ENCODE measurements at regions not wholly inside any gene's neighbourhood (a gene's known extent, or its start where the extent isn't known, plus 50 kb on each side); places are given as distances from the start of the nearest gene placed in this dataset.
"Not testable (repeated sequence)": the region's sequence is repeated elsewhere in the genome, so short reads cannot be mapped to it uniquely, and the experiment has no call there.

DNA sequence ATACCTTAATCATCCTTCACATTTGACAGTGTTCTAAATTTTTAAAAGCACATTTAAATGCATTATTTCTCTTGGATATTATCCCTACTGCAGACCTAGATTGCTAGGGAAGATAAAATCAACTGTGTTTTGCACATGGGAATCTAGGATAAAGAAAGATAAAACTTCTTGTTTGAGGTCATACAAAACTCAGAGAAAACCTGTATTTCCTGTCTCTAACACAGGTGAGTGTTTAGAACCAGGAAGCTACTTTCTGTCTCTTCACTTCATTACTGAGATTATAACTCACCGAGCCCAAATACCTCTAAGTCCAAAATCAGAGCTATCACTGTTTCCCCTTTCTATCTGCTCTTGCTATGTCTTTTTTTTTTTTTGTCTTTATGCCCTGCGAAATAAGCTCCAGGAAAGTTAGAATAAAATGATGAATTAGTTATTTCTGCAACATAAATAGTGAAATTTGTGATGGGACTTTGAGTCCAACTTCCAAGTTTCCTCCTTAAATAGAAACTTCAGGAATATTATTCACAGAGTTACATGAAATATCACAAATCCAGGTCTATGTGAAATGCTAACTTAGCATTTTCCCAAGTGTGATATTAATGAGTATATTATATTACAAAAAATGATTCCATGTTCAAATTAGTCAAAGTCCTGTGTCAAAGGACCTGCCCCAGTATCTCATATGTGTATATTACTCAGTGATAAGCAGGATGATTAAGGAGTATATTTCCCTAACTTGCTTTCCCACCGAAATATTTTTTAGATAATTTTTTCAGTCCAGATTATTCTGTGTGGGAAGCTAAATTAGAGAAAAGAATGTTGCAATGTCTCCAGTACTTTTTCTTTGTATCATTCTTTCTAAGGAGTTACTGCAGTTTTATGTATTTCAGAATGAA, 226.4 kb downstream of the PLA2G4A start:
- no peak overlapping the region for H3K4me3 ChIP-seq (ENCODE audit: low read length in 3 of 3)

DNA sequence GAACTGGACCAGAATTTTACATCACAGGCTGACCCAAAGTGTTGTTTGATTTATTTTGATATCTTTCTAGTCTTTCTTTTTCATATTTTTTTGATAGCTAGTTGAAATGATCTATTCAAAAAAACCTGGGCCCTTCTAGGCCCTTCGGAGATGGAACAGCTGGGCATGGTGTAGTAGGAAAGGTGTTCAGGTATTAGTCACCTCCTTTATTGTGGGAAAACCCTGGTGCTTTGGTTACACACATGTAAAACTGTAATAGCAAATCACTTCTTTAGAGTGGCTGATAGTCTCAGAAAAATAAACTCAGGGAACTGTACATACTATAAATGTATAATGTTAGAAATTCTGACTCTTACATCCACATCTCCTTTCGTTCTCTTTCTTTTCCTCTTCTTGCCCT, 234.5 kb downstream of the PLA2G4A start:
- no peak overlapping the region for H3K27ac ChIP-seq (ENCODE audit: low read depth, low read length)
- no peaks in the 10 kb centered on the region for H3K36me3 ChIP-seq (ENCODE audit: control insufficient read depth in 3 of 3, insufficient read depth in 3 of 3, low read length in 3 of 3)
- no peaks in the 10 kb centered on the region for H3K4me1 ChIP-seq (ENCODE audit: control insufficient read depth in 3 of 3, insufficient read depth in 3 of 3, low read length in 3 of 3)
- no peaks in the 10 kb centered on the region for H3K9me3 ChIP-seq (ENCODE audit: control insufficient read depth in 3 of 3, low read length in 3 of 3)
- no peaks in the 10 kb centered on the region for H3K27me3 ChIP-seq (ENCODE audit: control insufficient read depth in 3 of 3, insufficient read depth in 3 of 3, low read length in 3 of 3)
- no peak overlapping the region for H3K4me3 ChIP-seq (ENCODE audit: low read length in 3 of 3)
- H3K9ac ChIP-seq (ENCODE audit: low read depth in 1 of 3, low read length in 3 of 3): no peak overlapping the region

More for the DNA sequence above, 226.4 kb downstream of the PLA2G4A start:
- Histone ChIP-seq H3K27me3 (ENCODE audit: control insufficient read depth in 3 of 3, insufficient read depth in 3 of 3, low read length in 3 of 3) (no peaks in the 10 kb centered on the region), H3K4me1 (ENCODE audit: control insufficient read depth in 3 of 3, insufficient read depth in 3 of 3, low read length in 3 of 3) (no peaks in the 10 kb centered on the region), H3K36me3 (ENCODE audit: control insufficient read depth in 3 of 3, insufficient read depth in 3 of 3, low read length in 3 of 3) (no peaks in the 10 kb centered on the region), H3K9ac (ENCODE audit: low read depth in 1 of 3, low read length in 3 of 3) (no peak overlapping the region), H3K9me3 (ENCODE audit: control insufficient read depth in 3 of 3, low read length in 3 of 3) (no peaks in the 10 kb centered on the region), H3K27ac (ENCODE audit: low read depth, low read length) (no peak overlapping the region)

DNA sequence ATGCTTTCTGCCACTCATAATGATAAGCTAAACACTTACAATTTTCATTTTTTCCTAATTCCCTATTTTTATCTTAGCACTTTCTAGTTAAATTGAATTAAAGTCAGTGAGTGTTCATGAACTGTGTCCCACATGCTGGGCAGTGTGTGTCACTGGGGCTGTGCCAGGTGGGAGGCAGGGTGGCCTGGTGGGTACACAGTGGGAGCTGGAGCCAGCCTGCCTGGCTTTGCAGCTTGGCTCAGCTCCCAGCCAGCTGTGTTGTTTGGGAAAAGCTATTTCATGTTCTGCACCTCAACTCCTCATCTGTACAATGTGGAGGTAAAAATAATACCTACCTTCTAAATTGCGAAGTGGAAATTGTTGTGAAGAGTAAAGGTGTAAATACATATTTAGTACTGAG, 238.4 kb downstream of the PLA2G4A start:
- Histone ChIP-seq H3K9ac (ENCODE audit: low read depth in 1 of 3, low read length in 3 of 3) (no peak overlapping the region), H3K9me3 (ENCODE audit: control insufficient read depth in 3 of 3, low read length in 3 of 3) (no peaks in the 10 kb centered on the region), H3K36me3 (ENCODE audit: control insufficient read depth in 3 of 3, insufficient read depth in 3 of 3, low read length in 3 of 3) (no peaks in the 10 kb centered on the region), H3K4me3 (ENCODE audit: low read length in 3 of 3) (no peak overlapping the region), H3K27ac (ENCODE audit: low read depth, low read length) (no peak overlapping the region), H3K4me1 (ENCODE audit: control insufficient read depth in 3 of 3, insufficient read depth in 3 of 3, low read length in 3 of 3) (no peaks in the 10 kb centered on the region), H3K27me3 (ENCODE audit: control insufficient read depth in 3 of 3, insufficient read depth in 3 of 3, low read length in 3 of 3) (no peaks in the 10 kb centered on the region)

DNA sequence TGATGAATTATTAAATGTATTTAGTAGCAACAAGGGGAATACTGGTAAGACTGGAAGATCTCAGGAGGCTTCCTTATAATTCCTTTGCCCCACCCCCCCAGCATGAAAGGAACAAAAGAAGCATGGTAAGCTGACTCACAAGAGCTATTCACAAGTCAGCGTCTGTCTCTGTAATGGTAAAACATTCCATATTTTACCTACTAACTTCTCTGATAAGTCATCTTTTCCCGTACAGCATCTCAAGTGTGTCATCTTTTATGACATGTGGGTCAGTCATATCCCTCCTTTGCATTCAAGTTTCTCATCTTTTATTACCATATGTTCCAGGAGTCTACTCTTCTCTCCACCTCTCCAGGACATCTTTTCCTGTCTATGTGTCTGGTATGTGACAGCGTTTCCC, 241.3 kb downstream of the PLA2G4A start:
- H3K27me3 ChIP-seq (ENCODE audit: control insufficient read depth in 3 of 3, insufficient read depth in 3 of 3, low read length in 3 of 3): no peaks in the 10 kb centered on the region
- no peaks in the 10 kb centered on the region for H3K4me1 ChIP-seq (ENCODE audit: control insufficient read depth in 3 of 3, insufficient read depth in 3 of 3, low read length in 3 of 3)

DNA sequence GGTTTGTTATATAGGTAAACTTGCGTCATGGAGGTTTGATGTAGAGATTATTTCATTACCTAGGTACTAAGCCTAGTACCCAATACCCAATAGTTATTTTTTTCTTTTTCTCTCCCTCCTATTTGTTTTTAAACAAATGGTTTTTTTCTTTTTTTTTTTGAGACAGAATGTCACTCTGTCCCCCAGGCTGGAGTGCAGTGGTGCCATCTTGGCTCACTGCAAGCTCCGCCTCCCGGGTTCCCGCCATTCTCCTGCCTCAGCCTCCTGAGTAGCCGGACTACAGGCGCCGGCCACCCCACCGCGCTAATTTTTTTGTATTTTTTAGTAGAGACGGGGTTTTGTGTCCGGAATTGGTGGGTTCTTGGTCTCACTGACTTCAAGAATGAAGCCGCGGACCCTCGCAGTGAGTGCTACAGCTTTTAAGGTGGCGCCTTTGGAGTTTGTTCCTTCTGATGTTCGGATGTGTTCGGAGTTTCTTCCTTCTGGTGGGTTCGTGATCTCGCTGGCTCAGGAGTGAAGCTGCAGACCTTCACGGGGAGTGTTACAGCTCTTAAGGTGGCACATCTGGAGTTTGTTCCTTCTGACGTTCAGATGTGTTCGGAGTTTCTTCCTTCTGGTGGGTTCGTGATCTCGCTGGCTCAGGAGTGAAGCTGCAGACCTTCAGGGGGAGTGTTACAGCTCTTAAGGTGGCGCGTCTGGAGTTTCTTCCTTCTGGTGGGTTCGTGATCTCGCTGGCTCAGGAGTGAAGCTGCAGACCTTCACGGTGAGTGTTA, 243.7 kb downstream of the PLA2G4A start:
- not testable (repeated sequence) for H3K27me3 ChIP-seq (ENCODE audit: control insufficient read depth in 3 of 3, insufficient read depth in 3 of 3, low read length in 3 of 3); H3K9me3 ChIP-seq (ENCODE audit: control insufficient read depth in 3 of 3, low read length in 3 of 3); H3K4me1 ChIP-seq (ENCODE audit: control insufficient read depth in 3 of 3, insufficient read depth in 3 of 3, low read length in 3 of 3); H3K27ac ChIP-seq (ENCODE audit: low read depth, low read length); H3K9ac ChIP-seq (ENCODE audit: low read depth in 1 of 3, low read length in 3 of 3); H3K36me3 ChIP-seq (ENCODE audit: control insufficient read depth in 3 of 3, insufficient read depth in 3 of 3, low read length in 3 of 3); H3K4me3 ChIP-seq (ENCODE audit: low read length in 3 of 3)

More for the DNA sequence above, 241.3 kb downstream of the PLA2G4A start:
- no peak overlapping the region for H3K4me3 ChIP-seq (ENCODE audit: low read length in 3 of 3)
- H3K9me3 ChIP-seq (ENCODE audit: control insufficient read depth in 3 of 3, low read length in 3 of 3): no peaks in the 10 kb centered on the region
- no peak overlapping the region for H3K9ac ChIP-seq (ENCODE audit: low read depth in 1 of 3, low read length in 3 of 3)
- H3K36me3 ChIP-seq (ENCODE audit: control insufficient read depth in 3 of 3, insufficient read depth in 3 of 3, low read length in 3 of 3): no peaks in the 10 kb centered on the region
- H3K27ac ChIP-seq (ENCODE audit: low read depth, low read length): no peak overlapping the region

DNA sequence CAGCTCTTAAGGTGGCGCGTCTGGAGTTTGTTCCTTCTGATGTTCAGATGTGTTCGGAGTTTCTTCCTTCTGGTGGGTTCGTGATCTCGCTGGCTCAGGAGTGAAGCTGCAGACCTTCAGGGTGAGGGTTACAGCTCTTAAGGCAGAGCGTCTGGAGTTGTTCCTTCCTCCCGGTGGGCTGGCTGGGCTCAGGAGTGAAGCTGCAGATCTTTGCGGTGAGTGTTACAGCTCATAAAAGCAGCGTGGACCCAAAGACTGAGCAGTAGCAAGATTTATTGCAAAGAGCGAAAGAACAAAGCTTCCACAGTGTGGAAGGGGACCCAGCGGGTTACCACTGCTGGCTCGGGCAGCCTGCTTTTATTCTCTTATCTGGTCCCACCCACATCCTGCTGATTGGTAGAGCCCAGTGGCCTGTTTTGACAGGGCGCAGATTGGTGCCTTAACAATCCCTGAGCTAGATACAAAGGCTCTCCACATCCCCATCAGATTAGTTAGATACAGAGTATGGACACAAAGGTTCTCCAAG, 244.3 kb downstream of the PLA2G4A start:
- H3K9me3 ChIP-seq (ENCODE audit: control insufficient read depth in 3 of 3, low read length in 3 of 3); H3K9ac ChIP-seq (ENCODE audit: low read depth in 1 of 3, low read length in 3 of 3); H3K27ac ChIP-seq (ENCODE audit: low read depth, low read length); H3K36me3 ChIP-seq (ENCODE audit: control insufficient read depth in 3 of 3, insufficient read depth in 3 of 3, low read length in 3 of 3); H3K27me3 ChIP-seq (ENCODE audit: control insufficient read depth in 3 of 3, insufficient read depth in 3 of 3, low read length in 3 of 3); H3K4me3 ChIP-seq (ENCODE audit: low read length in 3 of 3); H3K4me1 ChIP-seq (ENCODE audit: control insufficient read depth in 3 of 3, insufficient read depth in 3 of 3, low read length in 3 of 3): not testable (repeated sequence)

DNA sequence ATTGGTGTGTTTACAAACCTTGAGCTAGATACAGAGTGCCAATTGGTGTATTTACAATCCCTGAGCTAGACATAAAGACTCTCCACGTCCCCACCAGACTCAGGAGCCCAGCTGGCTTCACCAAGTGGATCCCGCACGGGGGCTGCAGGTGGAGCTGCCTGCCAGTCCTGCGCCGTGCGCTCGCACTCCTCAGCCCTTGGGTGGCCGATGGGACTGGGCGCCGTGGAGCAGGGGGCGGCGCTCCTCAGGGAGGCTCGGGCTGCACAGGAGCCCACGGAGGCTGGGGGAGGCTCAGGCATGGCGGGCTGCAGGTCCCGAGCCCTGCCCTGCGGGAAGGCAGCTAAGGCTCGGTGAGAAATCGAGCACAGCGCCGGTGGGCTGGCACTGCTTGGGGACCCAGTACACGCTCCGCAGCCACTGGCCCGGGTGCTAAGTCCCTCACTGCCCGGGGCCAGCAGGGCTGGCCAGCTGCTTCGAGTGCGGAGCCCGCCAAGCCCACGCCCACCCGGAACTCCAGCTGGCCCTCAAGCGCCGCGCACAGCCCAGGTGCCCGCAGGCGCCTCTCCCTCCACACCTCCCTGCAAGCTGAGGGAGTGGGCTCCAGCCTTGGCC, 245.0 kb downstream of the PLA2G4A start:
- not testable (repeated sequence) for H3K27me3 ChIP-seq (ENCODE audit: control insufficient read depth in 3 of 3, insufficient read depth in 3 of 3, low read length in 3 of 3); H3K4me3 ChIP-seq (ENCODE audit: low read length in 3 of 3); H3K4me1 ChIP-seq (ENCODE audit: control insufficient read depth in 3 of 3, insufficient read depth in 3 of 3, low read length in 3 of 3); H3K36me3 ChIP-seq (ENCODE audit: control insufficient read depth in 3 of 3, insufficient read depth in 3 of 3, low read length in 3 of 3); H3K27ac ChIP-seq (ENCODE audit: low read depth, low read length); H3K9me3 ChIP-seq (ENCODE audit: control insufficient read depth in 3 of 3, low read length in 3 of 3); H3K9ac ChIP-seq (ENCODE audit: low read depth in 1 of 3, low read length in 3 of 3)

DNA sequence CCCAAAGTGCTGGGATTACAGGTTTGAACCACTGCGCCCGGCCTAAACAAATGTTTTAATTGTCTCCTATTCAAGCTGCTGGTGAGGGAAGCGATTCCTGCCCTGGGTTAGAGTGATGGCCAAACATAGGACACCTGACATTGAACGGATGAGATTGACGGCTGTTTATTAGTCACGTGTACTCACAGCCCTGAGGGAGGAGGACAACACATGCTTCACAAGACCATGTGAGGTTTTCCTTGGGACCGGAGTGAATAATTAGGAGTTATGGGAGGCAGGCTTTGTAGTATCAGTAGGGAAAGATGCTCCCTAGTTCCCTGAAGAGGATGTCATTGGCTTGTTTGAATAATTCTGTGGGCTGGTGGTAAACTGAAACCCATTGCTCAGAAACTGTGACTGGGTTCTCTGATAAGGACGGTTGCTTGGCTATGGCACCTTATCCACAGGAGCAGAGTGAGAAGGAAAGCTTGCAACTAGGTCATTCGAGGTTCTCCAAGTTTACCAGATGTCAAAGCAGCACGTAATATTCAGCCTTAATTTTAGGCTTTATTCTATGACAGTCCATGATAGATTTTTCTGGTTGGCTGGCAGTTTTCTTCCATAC, 245.8 kb downstream of the PLA2G4A start:
- H3K4me1 ChIP-seq (ENCODE audit: control insufficient read depth in 3 of 3, insufficient read depth in 3 of 3, low read length in 3 of 3): no peaks in the 10 kb centered on the region
- no peaks in the 10 kb centered on the region for H3K9me3 ChIP-seq (ENCODE audit: control insufficient read depth in 3 of 3, low read length in 3 of 3)
- H3K36me3 ChIP-seq (ENCODE audit: control insufficient read depth in 3 of 3, insufficient read depth in 3 of 3, low read length in 3 of 3): no peaks in the 10 kb centered on the region
- H3K9ac ChIP-seq (ENCODE audit: low read depth in 1 of 3, low read length in 3 of 3): no peak overlapping the region
- H3K27ac ChIP-seq (ENCODE audit: low read depth, low read length): no peak overlapping the region
- no peaks in the 10 kb centered on the region for H3K27me3 ChIP-seq (ENCODE audit: control insufficient read depth in 3 of 3, insufficient read depth in 3 of 3, low read length in 3 of 3)
- no peak overlapping the region for H3K4me3 ChIP-seq (ENCODE audit: low read length in 3 of 3)

DNA sequence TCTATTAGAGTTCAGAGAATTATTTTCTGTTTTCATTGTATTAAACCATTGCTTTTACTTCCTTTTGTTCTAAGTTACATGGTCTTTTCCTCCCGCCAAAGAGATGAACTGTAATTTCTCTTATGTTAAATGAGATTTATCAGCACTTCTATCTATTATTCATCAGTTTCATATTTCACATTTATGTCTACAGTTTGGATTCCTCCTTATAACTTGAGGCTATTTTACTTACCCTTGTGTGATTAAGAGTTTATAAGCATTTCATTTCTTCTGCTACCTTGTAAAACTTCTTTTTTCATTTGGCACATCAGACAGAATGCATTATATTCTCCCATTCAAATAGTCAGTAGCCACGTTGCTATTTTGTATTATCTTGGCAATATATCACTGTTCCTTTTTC, 248.2 kb downstream of the PLA2G4A start:
- H3K9me3 ChIP-seq (ENCODE audit: control insufficient read depth in 3 of 3, low read length in 3 of 3): no peaks in the 10 kb centered on the region
- no peak overlapping the region for H3K4me3 ChIP-seq (ENCODE audit: low read length in 3 of 3)
- H3K4me1 ChIP-seq (ENCODE audit: control insufficient read depth in 3 of 3, insufficient read depth in 3 of 3, low read length in 3 of 3): no peaks in the 10 kb centered on the region
- H3K9ac ChIP-seq (ENCODE audit: low read depth in 1 of 3, low read length in 3 of 3): no peak overlapping the region
- H3K27me3 ChIP-seq (ENCODE audit: control insufficient read depth in 3 of 3, insufficient read depth in 3 of 3, low read length in 3 of 3): no peaks in the 10 kb centered on the region
- no peak overlapping the region for H3K27ac ChIP-seq (ENCODE audit: low read depth, low read length)
- H3K36me3 ChIP-seq (ENCODE audit: control insufficient read depth in 3 of 3, insufficient read depth in 3 of 3, low read length in 3 of 3): no peaks in the 10 kb centered on the region

All from skeletal muscle tissue (tissue), 3 donors.